ENCODE measurements at regions not wholly inside any gene's neighbourhood (a gene's known extent, or its start where the extent isn't known, plus 50 kb on each side); places are given as distances from the start of the nearest gene placed in this dataset.

DNA sequence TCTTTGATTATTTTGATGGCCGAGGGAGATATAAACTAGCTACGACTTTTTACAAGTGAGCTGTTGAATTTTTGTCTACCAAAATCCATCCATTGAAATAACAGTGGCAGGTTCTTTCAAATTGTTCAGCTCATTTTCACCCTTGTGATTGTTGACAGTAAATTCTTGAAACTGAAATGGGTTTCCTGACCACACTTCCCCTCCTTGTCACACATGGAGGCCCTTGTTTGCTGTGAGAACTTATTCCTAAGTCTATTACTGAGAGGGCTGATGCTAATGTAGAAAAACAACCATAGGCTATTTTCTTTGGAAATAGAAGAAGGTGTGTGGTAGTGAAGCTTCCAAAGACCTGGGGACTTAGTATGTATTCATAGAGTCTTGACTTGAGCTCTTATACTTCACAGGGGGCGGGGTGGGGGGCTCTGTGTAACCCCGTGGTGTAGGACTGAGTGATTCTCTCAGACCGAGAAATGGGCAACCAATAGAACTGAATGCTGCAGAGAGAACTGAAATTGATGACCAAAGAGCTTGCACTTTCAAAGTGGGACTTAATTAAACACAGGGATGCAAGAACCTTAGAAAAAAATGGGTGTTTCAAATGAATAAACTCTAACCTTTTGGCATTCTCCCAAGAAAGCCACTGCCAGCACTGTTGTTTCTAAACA, 718.9 kb downstream of the CCSER2 start:
- no peaks in the 10 kb centered on the region for H3K4me1 ChIP-seq
- in situ Hi-C loops (cut with MboI; ENCODE audit: low pct_ligation_motif_present in 1 of 4, low pct_unique_long_range_greater_than_20kb in 1 of 4, low sequenced_read_pairs in 3 of 4), result no loop called here
- TF ChIP-seq EP300 (IDR thresholded peaks at IDR 0.05; ENCODE audit: low read depth) (no peak), CTCF (IDR thresholded peaks at IDR 0.05) (no peak), POLR2A (IDR thresholded peaks at IDR 0.05) (no peak), POLR2AphosphoS5 (IDR thresholded peaks at IDR 0.05) (no peak)
- H3K4me3 ChIP-seq, result no peak overlapping the region
- no peak overlapping the region for H3K27ac ChIP-seq
- DNase-seq, result no peak
- H3K27me3 ChIP-seq, result no peaks in the 10 kb centered on the region
- 58 to 62% methylated on average over 2 to 5 of the region's 5 CpGs for WGBS, 2 donors (ENCODE audit: low coverage in 1 of 2)
- no peaks in the 10 kb centered on the region for H3K9me3 ChIP-seq
- intact Hi-C loops (cut with DNase I; ENCODE audit: low total_unique reads), result loop anchor here (2.0 kb wide), 1 partner anchor 65 kb away; no protein-coding TSS in a partner anchor
- no peaks in the 10 kb centered on the region for H3K36me3 ChIP-seq

- WGBS, 2 donors (ENCODE audit: low coverage in 1 of 2), result 63% methylated on average over 1 of the region's 1 CpG; no CpG with 5 or more reads in 1 of the 2 donors
- no peak for TF ChIP-seq POLR2AphosphoS5 (IDR thresholded peaks at IDR 0.05)
- TF ChIP-seq CTCF (IDR thresholded peaks at IDR 0.05), result no peak
- TF ChIP-seq EP300 (IDR thresholded peaks at IDR 0.05; ENCODE audit: low read depth), result no peak
- TF ChIP-seq POLR2A (IDR thresholded peaks at IDR 0.05), result no peak
- in situ Hi-C loops (cut with MboI; ENCODE audit: low pct_ligation_motif_present in 1 of 4, low pct_unique_long_range_greater_than_20kb in 1 of 4, low sequenced_read_pairs in 3 of 4) (no loop called here), intact Hi-C loops (cut with DNase I; ENCODE audit: low total_unique reads) (loop anchor here (2.0 kb wide), 1 partner anchor 65 kb away; no protein-coding TSS in a partner anchor)
- Histone ChIP-seq H3K36me3 (no peaks in the 10 kb centered on the region), H3K27me3 (no peaks in the 10 kb centered on the region), H3K4me3 (no peak overlapping the region), H3K4me1 (no peaks in the 10 kb centered on the region), H3K27ac (no peak overlapping the region), H3K9me3 (no peaks in the 10 kb centered on the region)
- DNase-seq, result no peak
Observed at GRCh38 chr10:85047979-85048378, 719.6 kb downstream of the CCSER2 start.

DNA sequence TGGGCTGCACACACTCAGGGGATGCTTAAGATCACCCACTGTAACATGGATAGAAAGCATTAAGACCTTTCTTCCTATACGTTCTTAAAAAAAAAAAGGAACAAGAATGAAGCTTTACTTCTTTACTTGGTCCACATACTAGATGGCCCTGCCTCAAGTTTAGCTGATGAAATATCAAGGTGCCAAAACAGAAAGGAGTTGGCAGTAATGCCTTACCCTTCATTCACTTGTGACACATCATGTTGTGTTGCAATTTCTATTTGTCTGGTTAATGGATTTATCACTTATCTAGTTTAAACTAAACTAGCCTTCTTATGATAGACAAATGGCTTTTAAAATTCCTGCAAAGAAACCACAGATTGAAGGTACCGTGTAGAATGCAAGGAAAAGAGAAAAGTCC, 720.3 kb downstream of the CCSER2 start:
- no peak for DNase-seq
- intact Hi-C loops (cut with DNase I; ENCODE audit: low total_unique reads) (no loop called here), in situ Hi-C loops (cut with MboI; ENCODE audit: low pct_ligation_motif_present in 1 of 4, low pct_unique_long_range_greater_than_20kb in 1 of 4, low sequenced_read_pairs in 3 of 4) (no loop called here)
- Histone ChIP-seq H3K4me3 (no peak overlapping the region), H3K36me3 (no peaks in the 10 kb centered on the region), H3K27me3 (no peaks in the 10 kb centered on the region), H3K27ac (no peak overlapping the region), H3K9me3 (no peaks in the 10 kb centered on the region), H3K4me1 (no peaks in the 10 kb centered on the region)
- TF ChIP-seq CTCF (IDR thresholded peaks at IDR 0.05) (no peak), POLR2A (IDR thresholded peaks at IDR 0.05) (no peak), POLR2AphosphoS5 (IDR thresholded peaks at IDR 0.05) (no peak), EP300 (IDR thresholded peaks at IDR 0.05; ENCODE audit: low read depth) (no peak)
- 56 to 76% methylated on average over 2 of the region's 2 CpGs for WGBS, 2 donors (ENCODE audit: low coverage in 1 of 2)

GRCh38 chr10:85060944-85061343, 732.6 kb downstream of the CCSER2 start:
- DNase-seq, result no peak
- in situ Hi-C loops (cut with MboI; ENCODE audit: low pct_ligation_motif_present in 1 of 4, low pct_unique_long_range_greater_than_20kb in 1 of 4, low sequenced_read_pairs in 3 of 4), result no loop called here
- 33 to 66% methylated on average over 1 to 2 of the region's 2 CpGs for WGBS, 2 donors (ENCODE audit: low coverage in 1 of 2)

More at GRCh38 chr10:85060944-85061343, 732.6 kb downstream of the CCSER2 start:
- Histone ChIP-seq H3K4me3 (no peak overlapping the region), H3K36me3 (no peaks in the 10 kb centered on the region), H3K9me3 (peaks cover 0 to 3% of the 10 kb centered on the region in 2 donors), H3K4me1 (no peaks in the 10 kb centered on the region), H3K27me3 (no peaks in the 10 kb centered on the region), H3K27ac (no peak overlapping the region)
- TF ChIP-seq POLR2A (IDR thresholded peaks at IDR 0.05), result no peak
- TF ChIP-seq EP300 (IDR thresholded peaks at IDR 0.05; ENCODE audit: low read depth), result no peak
- no peak for TF ChIP-seq CTCF (IDR thresholded peaks at IDR 0.05)
- TF ChIP-seq POLR2AphosphoS5 (IDR thresholded peaks at IDR 0.05), result no peak
- intact Hi-C loops (cut with DNase I; ENCODE audit: low total_unique reads), result no loop called here

Data from transverse colon (tissue), 4 donors.